IMR-90 (cell line): ENCODE measurements at regions not wholly inside any gene's neighbourhood (a gene's known extent, or its start where the extent isn't known, plus 50 kb on each side); places are given as distances from the start of the nearest gene placed in this dataset.

ENCODE experiments used
- ATAC-seq: fragments of 200-7000 bp; cut with Tn5 transposase; 2 replicates; pipeline ENCODE4 v1.9.1; 2020; ENCODE audit warnings: low read depth, mild to moderate bottlenecking, moderate library complexity
- BruUV-seq: library from RNA; stranded (reverse); fragments of 400-500 nt; replicated peaks from 2 replicates; lab custom pipeline; 2021; lab: Mats Ljungman, UMichigan
- CTCF ChIA-PET: fragments of 300-600 bp; formaldehyde crosslinking; extraction: SDS; loops from one replicate; lab custom pipeline; 2021; ENCODE audit warnings: antibody characterized with exemption; lab: Yijun Ruan, JAX
- POLR2A ChIA-PET: fragments of 300-600 bp; sonication (Branson Sonifier 250); formaldehyde crosslinking; loops from one replicate; lab custom pipeline; 2022; ENCODE audit warnings: antibody characterized with exemption; ENCODE audit not compliant: unreplicated experiment; lab: Charles Lee
- DNase-seq: peaks from one replicate; pipeline ENCODE4 v3.0.0; 2013
- H2AFZ ChIP-seq: replicated peaks from 2 replicates; pipeline ENCODE3; 2013; ENCODE audit warnings: low read length, mild to moderate bottlenecking; ENCODE audit not compliant: poor library complexity
- H2AK5ac ChIP-seq: 2 replicates; pipeline ENCODE4 v1.6.1; 2013; ENCODE audit warnings: low read depth, low read length, inconsistent platforms
- H2AK9ac ChIP-seq: replicated peaks from 2 replicates; pipeline ENCODE3; 2013; ENCODE audit warnings: mild to moderate bottlenecking, low read depth, low read length, moderate library complexity; ENCODE audit not compliant: poor library complexity
- H2BK120ac ChIP-seq: 2 replicates; pipeline ENCODE4 v1.6.1; 2013; ENCODE audit warnings: low read depth, low read length, inconsistent platforms
- H2BK15ac ChIP-seq: 3 replicates; pipeline ENCODE4 v1.6.1; 2013; ENCODE audit warnings: low read depth, low read length, inconsistent platforms
- H2BK20ac ChIP-seq: 2 replicates; pipeline ENCODE4 v1.6.1; 2013; ENCODE audit warnings: low read depth, mild to moderate bottlenecking, inconsistent platforms, low read length, moderate library complexity
- H2BK5ac ChIP-seq: 2 replicates; pipeline ENCODE4 v1.6.1; 2013; ENCODE audit warnings: mild to moderate bottlenecking, low read depth, low read length, inconsistent platforms; ENCODE audit not compliant: poor library complexity, severe bottlenecking
- H3K14ac ChIP-seq: replicated peaks from 2 replicates; pipeline ENCODE4 v1.6.1; 2013; ENCODE audit warnings: low read depth, low read length, inconsistent platforms
- H3K18ac ChIP-seq: 2 replicates; pipeline ENCODE4 v1.6.1; 2013; ENCODE audit warnings: low read depth, low read length, control low read depth
- H3K23ac ChIP-seq: 2 replicates; pipeline ENCODE4 v1.6.1; 2013; ENCODE audit warnings: low read depth, low read length, inconsistent platforms
- H3K27ac ChIP-seq: 2 replicates; pipeline ENCODE4 v1.5.1; 2013; ENCODE audit warnings: mild to moderate bottlenecking, control low read depth, low read length; ENCODE audit not compliant: insufficient read depth
- H3K27me3 ChIP-seq: 2 replicates; pipeline ENCODE4 v1.6.1; 2013; ENCODE audit warnings: low read length; ENCODE audit not compliant: control insufficient read depth, insufficient read depth
- H3K36me3 ChIP-seq: 2 replicates; pipeline ENCODE4 v1.6.1; 2013; ENCODE audit warnings: low read length, mixed read lengths; ENCODE audit not compliant: control insufficient read depth, insufficient read depth
- H3K4ac ChIP-seq: 2 replicates; pipeline ENCODE4 v1.6.1; 2013; ENCODE audit warnings: low read depth, low read length, inconsistent platforms
- H3K4me1 ChIP-seq: 2 replicates; pipeline ENCODE4 v1.6.1; 2013; ENCODE audit warnings: low read length, mixed read lengths; ENCODE audit not compliant: control insufficient read depth, insufficient read depth
- H3K4me2 ChIP-seq: 2 replicates; pipeline ENCODE4 v1.6.1; 2013; ENCODE audit warnings: low read depth, mild to moderate bottlenecking, control low read depth, low read length, moderate library complexity
- H3K4me3 ChIP-seq: 2 replicates; pipeline ENCODE4 v1.5.1; 2013; ENCODE audit warnings: low read depth, mild to moderate bottlenecking, control low read depth, low read length, moderate library complexity; ENCODE audit not compliant: insufficient read depth
- H3K56ac ChIP-seq: 2 replicates; pipeline ENCODE4 v1.6.1; 2013; ENCODE audit warnings: low read length, inconsistent platforms; ENCODE audit not compliant: insufficient read depth; ENCODE audit errors: extremely low read depth
- H3K79me1 ChIP-seq, 2 experiments: 2 replicates each; pipeline ENCODE4 v1.6.1; 2013; ENCODE audit warnings: low read length in 2 of 2, inconsistent platforms in 1 of 2, low read depth in 1 of 2
- H3K9ac ChIP-seq: 2 replicates; pipeline ENCODE4 v1.6.1; 2013; ENCODE audit warnings: low read depth, low read length, control low read depth
- H3K9me1 ChIP-seq: 2 replicates; pipeline ENCODE4 v1.6.1; 2013; ENCODE audit warnings: low read length, inconsistent platforms; ENCODE audit not compliant: insufficient read depth
- H3K9me3 ChIP-seq: 2 replicates; pipeline ENCODE4 v1.6.1; 2013; ENCODE audit warnings: low read length; ENCODE audit not compliant: control insufficient read depth, insufficient read depth
- H4K20me1 ChIP-seq: 2 replicates; pipeline ENCODE4 v1.6.1; 2013; ENCODE audit warnings: low read length, inconsistent platforms; ENCODE audit not compliant: insufficient read depth
- H4K5ac ChIP-seq: 2 replicates; pipeline ENCODE4 v1.6.1; 2013; ENCODE audit warnings: mild to moderate bottlenecking, low read depth, low read length, control low read depth
- H4K8ac ChIP-seq, 2 experiments: 2 replicates each; pipeline ENCODE4 v1.6.1; 2013; ENCODE audit warnings: low read depth in 2 of 2, low read length in 2 of 2, control low read depth in 1 of 2, inconsistent platforms in 1 of 2
- H4K91ac ChIP-seq: 2 replicates; pipeline ENCODE4 v1.6.1; 2013; ENCODE audit warnings: low read depth, low read length, inconsistent platforms; ENCODE audit not compliant: insufficient read depth
- BHLHE40 ChIP-seq: fragments of 150-350 bp; IDR thresholded peaks from 2 replicates; pipeline ENCODE4 v1.6.1; 2016; ENCODE audit warnings: mild to moderate bottlenecking, low read depth, low read length
- NFE2L2 ChIP-seq: fragments of 150-350 bp; IDR thresholded peaks from 2 replicates; pipeline ENCODE4 v1.6.1; 2016; ENCODE audit warnings: low read depth, mild to moderate bottlenecking, low read length
- POLR2A ChIP-seq: IDR thresholded peaks from 2 replicates; pipeline ENCODE4 v1.6.1; 2012; ENCODE audit warnings: mild to moderate bottlenecking, low read depth, low read length
- RAD21 ChIP-seq: IDR thresholded peaks from 2 replicates; pipeline ENCODE4 v1.6.1; 2012; ENCODE audit warnings: low read length, improper control_type of control experiment
- RCOR1 ChIP-seq: IDR thresholded peaks from 2 replicates; pipeline ENCODE4 v1.6.1; 2012; ENCODE audit warnings: mild to moderate bottlenecking, low read length, improper control_type of control experiment; ENCODE audit not compliant: insufficient replicate concordance
- RFX5 ChIP-seq: IDR thresholded peaks from 2 replicates; pipeline ENCODE4 v1.8.0; 2012; ENCODE audit warnings: low read depth, mild to moderate bottlenecking, low read length, moderate library complexity
- WGBS, 2 experiments: methylation state at CpG; one replicate each; pipeline versions ENCODE4 v1.1.5 to v1.1.7; 2013; ENCODE audit warnings: missing lambda C conversion rate in 2 of 2; ENCODE audit not compliant: insufficient read length in 1 of 2; ENCODE audit errors: extremely low coverage in 2 of 2; 5-methylcytosine and 5-hydroxymethylcytosine counted together
- dilution Hi-C: fragments of 300-500 bp; cut with HindIII; formaldehyde crosslinking; loops from one replicate; pipeline ENCODE4 v1.14.3; 2018; ENCODE audit warnings: low sequenced_read_pairs; ENCODE audit not compliant: unreplicated experiment
- in situ Hi-C: fragments of 300-500 bp; cut with MboI; formaldehyde crosslinking; loops from 3 replicates; pipeline ENCODE4 v1.14.3; 2019; ENCODE audit warnings: low sequenced_read_pairs, inconsistent platforms, mixed read lengths
- intact Hi-C: fragments of 100-400 bp; cut with micrococcal nuclease; formaldehyde crosslinking; loops from 2 replicates; pipeline ENCODE4 v1.10.0; 2022
- TF ChIP-seq, protein P1 (sequence below): fragments of 150-350 bp; IDR thresholded peaks from 2 replicates; pipeline ENCODE4 v1.6.1; 2016; ENCODE audit warnings: low read depth, mild to moderate bottlenecking, low read length, moderate library complexity, borderline replicate concordance
- TF ChIP-seq, protein P2 (sequence below): fragments of 150-350 bp; IDR thresholded peaks from 2 replicates; pipeline ENCODE4 v1.6.1; 2017; ENCODE audit warnings: mild to moderate bottlenecking, antibody characterized with exemption, low read length, low read depth

DNA sequence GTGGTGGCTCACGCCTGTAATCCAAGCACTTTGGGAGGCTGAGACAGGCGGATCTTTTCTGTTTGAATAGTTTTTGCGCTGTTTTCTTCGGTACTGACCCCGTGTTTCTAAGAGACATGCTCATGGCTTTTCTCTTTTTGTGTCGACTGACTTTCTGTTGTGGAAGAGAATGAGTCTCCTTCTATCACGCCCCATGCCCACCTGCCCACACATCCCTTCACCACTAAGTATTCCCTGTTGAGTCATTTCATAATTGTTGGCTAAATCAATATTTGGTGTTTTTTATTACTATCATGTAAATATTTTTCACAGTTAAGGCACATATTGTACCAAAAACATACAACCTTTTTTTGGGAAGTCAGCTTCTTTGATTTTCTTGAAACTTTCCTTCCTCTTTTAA, 198.8 kb upstream of the TWIST2 start:
- no peak overlapping the region for H3K27ac ChIP-seq
- DNase-seq = no peak
- no peak overlapping the region for H3K14ac ChIP-seq
- H2AK5ac ChIP-seq = no peak overlapping the region
- peaks cover 10% of the 10 kb centered on the region for H3K9me1 ChIP-seq
- intact Hi-C loops = no loop called here
- TF ChIP-seq NFE2L2 (no peak), BHLHE40 (no peak), RAD21 (no peak), RCOR1 (no peak), RFX5 (no peak), POLR2A (no peak)
- TF ChIP-seq, protein P1, sequence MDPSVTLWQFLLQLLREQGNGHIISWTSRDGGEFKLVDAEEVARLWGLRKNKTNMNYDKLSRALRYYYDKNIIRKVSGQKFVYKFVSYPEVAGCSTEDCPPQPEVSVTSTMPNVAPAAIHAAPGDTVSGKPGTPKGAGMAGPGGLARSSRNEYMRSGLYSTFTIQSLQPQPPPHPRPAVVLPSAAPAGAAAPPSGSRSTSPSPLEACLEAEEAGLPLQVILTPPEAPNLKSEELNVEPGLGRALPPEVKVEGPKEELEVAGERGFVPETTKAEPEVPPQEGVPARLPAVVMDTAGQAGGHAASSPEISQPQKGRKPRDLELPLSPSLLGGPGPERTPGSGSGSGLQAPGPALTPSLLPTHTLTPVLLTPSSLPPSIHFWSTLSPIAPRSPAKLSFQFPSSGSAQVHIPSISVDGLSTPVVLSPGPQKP = no peak
- TF ChIP-seq, protein P2, sequence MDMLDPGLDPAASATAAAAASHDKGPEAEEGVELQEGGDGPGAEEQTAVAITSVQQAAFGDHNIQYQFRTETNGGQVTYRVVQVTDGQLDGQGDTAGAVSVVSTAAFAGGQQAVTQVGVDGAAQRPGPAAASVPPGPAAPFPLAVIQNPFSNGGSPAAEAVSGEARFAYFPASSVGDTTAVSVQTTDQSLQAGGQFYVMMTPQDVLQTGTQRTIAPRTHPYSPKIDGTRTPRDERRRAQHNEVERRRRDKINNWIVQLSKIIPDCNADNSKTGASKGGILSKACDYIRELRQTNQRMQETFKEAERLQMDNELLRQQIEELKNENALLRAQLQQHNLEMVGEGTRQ = no peak
- dilution Hi-C loops = no loop called here
- H2BK120ac ChIP-seq = no peak overlapping the region
- H4K20me1 ChIP-seq = no peaks in the 10 kb centered on the region
- H2AK9ac ChIP-seq = no peak overlapping the region
- H3K56ac ChIP-seq = no peak overlapping the region
- H2BK15ac ChIP-seq = no peak overlapping the region
- no peak overlapping the region for H4K8ac ChIP-seq
- in situ Hi-C loops = no loop called here
- no peak overlapping the region for H4K5ac ChIP-seq
- H4K91ac ChIP-seq = no peak overlapping the region
- H2BK20ac ChIP-seq = no peak overlapping the region
- no peak overlapping the region for H3K4me2 ChIP-seq
- WGBS, 2 experiments = no CpG with 5 or more reads among the region's 7 CpGs
- POLR2A ChIA-PET = no interaction called here
- H3K36me3 ChIP-seq = no peaks in the 10 kb centered on the region
- CTCF ChIA-PET = interaction anchor here (0.9 kb wide), 1 partner anchor 136 kb away, joined by 3 read pairs; no protein-coding TSS in a partner anchor
- H3K4me3 ChIP-seq = no peak overlapping the region
- H2BK5ac ChIP-seq = no peak overlapping the region
- no TSS peak for BruUV-seq
- H3K27me3 ChIP-seq = peaks cover 2% of the 10 kb centered on the region
- no peak overlapping the region for H3K18ac ChIP-seq
- H3K9me3 ChIP-seq = no peaks in the 10 kb centered on the region; the same call in 1 of the 2 replicates
- H3K4ac ChIP-seq = no peak overlapping the region
- no peaks in the 10 kb centered on the region for H3K79me1 ChIP-seq
- H3K9ac ChIP-seq = no peak overlapping the region
- H3K4me1 ChIP-seq = peaks cover 8% of the 10 kb centered on the region
- ATAC-seq = no peak
- H2AFZ ChIP-seq = no peak overlapping the region
- no peak overlapping the region for H3K23ac ChIP-seq
